Activated naive CD8-positive, alpha-beta T cell (primary cell): ENCODE measurements at regions not wholly inside any gene's neighbourhood (a gene's known extent, or its start where the extent isn't known, plus 50 kb on each side); places are given as distances from the start of the nearest gene placed in this dataset.
"Not testable (repeated sequence)": the region's sequence is repeated elsewhere in the genome, so short reads cannot be mapped to it uniquely, and the experiment has no call there.

Source experiments
- H3K27ac Mint-ChIP-seq: one replicate; pipeline ENCODE4 v1.8.0; 2021; ENCODE audit warnings: mixed read lengths
- H3K27me3 Mint-ChIP-seq: one replicate; pipeline ENCODE4 v1.8.0; 2021; ENCODE audit warnings: mixed read lengths
- H3K36me3 Mint-ChIP-seq: one replicate; pipeline ENCODE4 v1.8.0; 2021; ENCODE audit warnings: mixed read lengths
- H3K4me1 Mint-ChIP-seq: one replicate; pipeline ENCODE4 v1.8.0; 2021; ENCODE audit warnings: low read depth, mixed read lengths
- H3K4me3 Mint-ChIP-seq: one replicate; pipeline ENCODE4 v1.8.0; 2021; ENCODE audit warnings: mild to moderate bottlenecking, mixed read lengths
- H3K9me3 Mint-ChIP-seq: one replicate; pipeline ENCODE4 v1.8.0; 2021; ENCODE audit warnings: low read depth, mixed read lengths

GRCh38 chr10:8393531-8393930 is 339.0 kb downstream of the GATA3 start:
- no peaks in the 10 kb centered on the region for H3K27me3 Mint-ChIP-seq
- no peak overlapping the region for H3K4me3 Mint-ChIP-seq
- peaks cover 11% of the 10 kb centered on the region for H3K4me1 Mint-ChIP-seq
- no peaks in the 10 kb centered on the region for H3K9me3 Mint-ChIP-seq
- H3K27ac Mint-ChIP-seq = no peak overlapping the region
- peaks cover 2% of the 10 kb centered on the region for H3K36me3 Mint-ChIP-seq

GRCh38 chr10:8396675-8397074 is 342.2 kb downstream of the GATA3 start:
- no peaks in the 10 kb centered on the region for H3K9me3 Mint-ChIP-seq
- no peak overlapping the region for H3K27ac Mint-ChIP-seq

GRCh38 chr10:8398771-8399170 is 344.3 kb downstream of the GATA3 start:
- Mint-ChIP-seq H3K4me1 (peaks cover 56% of the 10 kb centered on the region), H3K4me3 (no peak overlapping the region), H3K27me3 (no peaks in the 10 kb centered on the region), H3K36me3 (peaks cover 2% of the 10 kb centered on the region), H3K27ac (no peak overlapping the region), H3K9me3 (no peaks in the 10 kb centered on the region)

More at GRCh38 chr10:8396675-8397074, 342.2 kb downstream of the GATA3 start:
- Mint-ChIP-seq H3K4me3 (no peak overlapping the region), H3K4me1 (peaks cover 35% of the 10 kb centered on the region), H3K27me3 (no peaks in the 10 kb centered on the region), H3K36me3 (peaks cover 2% of the 10 kb centered on the region)

- Mint-ChIP-seq H3K9me3 (no peaks in the 10 kb centered on the region), H3K27me3 (no peaks in the 10 kb centered on the region), H3K27ac (no peak overlapping the region), H3K4me3 (no peak overlapping the region), H3K4me1 (peaks cover 67% of the 10 kb centered on the region), H3K36me3 (peaks cover 2% of the 10 kb centered on the region)
Observed at GRCh38 chr10:8400151-8400550, 345.7 kb downstream of the GATA3 start.

GRCh38 chr10:8400892-8401291 is 346.4 kb downstream of the GATA3 start:
- H3K36me3 Mint-ChIP-seq = peaks cover 2% of the 10 kb centered on the region
- no peak overlapping the region for H3K4me3 Mint-ChIP-seq
- H3K9me3 Mint-ChIP-seq = no peaks in the 10 kb centered on the region
- peak overlapping the region; percentile 61 for H3K27ac Mint-ChIP-seq
- H3K4me1 Mint-ChIP-seq = peaks cover 73% of the 10 kb centered on the region
- H3K27me3 Mint-ChIP-seq = no peaks in the 10 kb centered on the region

GRCh38 chr10:8401531-8401930 is 347.0 kb downstream of the GATA3 start:
- H3K4me1 Mint-ChIP-seq = peaks cover 76% of the 10 kb centered on the region

GRCh38 chr10:8402576-8402975 is 348.1 kb downstream of the GATA3 start:
- H3K9me3 Mint-ChIP-seq = no peaks in the 10 kb centered on the region
- peaks cover 85% of the 10 kb centered on the region for H3K4me1 Mint-ChIP-seq
- no peaks in the 10 kb centered on the region for H3K27me3 Mint-ChIP-seq
- H3K4me3 Mint-ChIP-seq = peak overlapping the region; percentile 81
- no peaks in the 10 kb centered on the region for H3K36me3 Mint-ChIP-seq
- H3K27ac Mint-ChIP-seq = peak overlapping the region; percentile 83

More at GRCh38 chr10:8401531-8401930, 347.0 kb downstream of the GATA3 start:
- peak overlapping the region; percentile 61 for H3K27ac Mint-ChIP-seq
- peak overlapping the region; percentile 81 for H3K4me3 Mint-ChIP-seq
- H3K27me3 Mint-ChIP-seq = no peaks in the 10 kb centered on the region
- H3K9me3 Mint-ChIP-seq = no peaks in the 10 kb centered on the region
- no peaks in the 10 kb centered on the region for H3K36me3 Mint-ChIP-seq

GRCh38 chr10:8403711-8404371 is 349.4 kb downstream of the GATA3 start:
- Mint-ChIP-seq H3K27ac (peak overlapping the region; percentile 83), H3K9me3 (no peaks in the 10 kb centered on the region), H3K4me1 (peaks cover 80% of the 10 kb centered on the region), H3K27me3 (no peaks in the 10 kb centered on the region), H3K4me3 (peak overlapping the region; percentile 81), H3K36me3 (no peaks in the 10 kb centered on the region)

- peaks cover 74% of the 10 kb centered on the region for H3K4me1 Mint-ChIP-seq
- H3K27me3 Mint-ChIP-seq = no peaks in the 10 kb centered on the region
- no peaks in the 10 kb centered on the region for H3K9me3 Mint-ChIP-seq
- H3K4me3 Mint-ChIP-seq = peak overlapping the region; percentile 81
- no peaks in the 10 kb centered on the region for H3K36me3 Mint-ChIP-seq
- H3K27ac Mint-ChIP-seq = peak overlapping the region; percentile 83
Observed at GRCh38 chr10:8404721-8405120, 350.2 kb downstream of the GATA3 start.

GRCh38 chr10:8405596-8405995 is 351.1 kb downstream of the GATA3 start:
- Mint-ChIP-seq H3K27ac (peak overlapping the region; percentile 83), H3K36me3 (no peaks in the 10 kb centered on the region), H3K9me3 (no peaks in the 10 kb centered on the region), H3K27me3 (no peaks in the 10 kb centered on the region), H3K4me1 (peaks cover 69% of the 10 kb centered on the region), H3K4me3 (no peak overlapping the region)

GRCh38 chr10:8407501-8408021 is 353.1 kb downstream of the GATA3 start:
- no peaks in the 10 kb centered on the region for H3K9me3 Mint-ChIP-seq
- H3K36me3 Mint-ChIP-seq = no peaks in the 10 kb centered on the region
- H3K4me3 Mint-ChIP-seq = no peak overlapping the region
- no peaks in the 10 kb centered on the region for H3K27me3 Mint-ChIP-seq
- peak overlapping the region; percentile 1 for H3K27ac Mint-ChIP-seq
- H3K4me1 Mint-ChIP-seq = peaks cover 49% of the 10 kb centered on the region

- peaks cover 22% of the 10 kb centered on the region for H3K4me1 Mint-ChIP-seq
- H3K27me3 Mint-ChIP-seq = no peaks in the 10 kb centered on the region
- no peaks in the 10 kb centered on the region for H3K9me3 Mint-ChIP-seq
- no peak overlapping the region for H3K4me3 Mint-ChIP-seq
- H3K27ac Mint-ChIP-seq = no peak overlapping the region
- H3K36me3 Mint-ChIP-seq = peaks cover 3% of the 10 kb centered on the region
Observed at GRCh38 chr10:8410506-8410905, 356.0 kb downstream of the GATA3 start.

GRCh38 chr10:8412541-8412940 is 358.1 kb downstream of the GATA3 start:
- Mint-ChIP-seq H3K36me3 (peaks cover 3% of the 10 kb centered on the region), H3K27ac (no peak overlapping the region), H3K4me3 (no peak overlapping the region), H3K4me1 (peaks cover 23% of the 10 kb centered on the region), H3K27me3 (no peaks in the 10 kb centered on the region), H3K9me3 (no peaks in the 10 kb centered on the region)

GRCh38 chr10:8415029-8415428 is 360.5 kb downstream of the GATA3 start:
- H3K9me3 Mint-ChIP-seq, H3K27me3 Mint-ChIP-seq, H3K36me3 Mint-ChIP-seq, H3K27ac Mint-ChIP-seq, H3K4me3 Mint-ChIP-seq: not testable (repeated sequence)
- H3K4me1 Mint-ChIP-seq = peaks cover 32% of the 10 kb centered on the region

- H3K9me3 Mint-ChIP-seq = no peaks in the 10 kb centered on the region
- peak overlapping the region; percentile 78 for H3K27ac Mint-ChIP-seq
- peaks cover 3% of the 10 kb centered on the region for H3K36me3 Mint-ChIP-seq
- H3K4me3 Mint-ChIP-seq = peak overlapping the region; percentile 43
- peaks cover 32% of the 10 kb centered on the region for H3K4me1 Mint-ChIP-seq
- no peaks in the 10 kb centered on the region for H3K27me3 Mint-ChIP-seq
Observed at GRCh38 chr10:8416192-8416701, 361.8 kb downstream of the GATA3 start.

GRCh38 chr10:8416760-8417159 is 362.3 kb downstream of the GATA3 start:
- Mint-ChIP-seq H3K4me3 (peak overlapping the region; percentile 43), H3K4me1 (peaks cover 32% of the 10 kb centered on the region), H3K36me3 (peaks cover 3% of the 10 kb centered on the region), H3K27me3 (no peaks in the 10 kb centered on the region), H3K9me3 (no peaks in the 10 kb centered on the region), H3K27ac (peak overlapping the region; percentile 78)
